Esophagus squamous epithelium (tissue), 4 donors: ENCODE measurements at regions not wholly inside any gene's neighbourhood (a gene's known extent, or its start where the extent isn't known, plus 50 kb on each side); places are given as distances from the start of the nearest gene placed in this dataset.

Source experiments
- CTCF ChIP-seq, 6 experiments: fragments of 450-650 bp in 4 of 6; fragments of 200-600 bp in 2 of 6; sonication (generic) in 2 of 6; IDR thresholded peaks; one replicate each; pipeline ENCODE4 v1.5.1; 2016 to 2019; ENCODE audit warnings: antibody characterized with exemption in 6 of 6, mild to moderate bottlenecking in 4 of 6, moderate library complexity in 4 of 6
- POLR2A ChIP-seq, 4 donors: fragments of 450-650 bp; IDR thresholded peaks; one replicate each; pipeline ENCODE4 v1.6.1; 2017; ENCODE audit warnings: antibody characterized with exemption in 4 of 4, mild to moderate bottlenecking in 4 of 4, moderate library complexity in 3 of 4

GRCh38 chr2:146734821-146735190 lies 1110.0 kb upstream of the ACVR2A start:
- TF ChIP-seq CTCF (IDR thresholded peaks at IDR 0.05) (no peak), POLR2A (IDR thresholded peaks at IDR 0.05) (no peak)
